Testis (tissue), 2 donors: ENCODE measurements at regions not wholly inside any gene's neighbourhood (a gene's known extent, or its start where the extent isn't known, plus 50 kb on each side); places are given as distances from the start of the nearest gene placed in this dataset.

Source experiments
- CTCF ChIP-seq, 3 experiments: fragments of 450-650 bp in 2 of 3; fragments of 200-600 bp in 1 of 3; sonication (generic) in 1 of 3; IDR thresholded peaks; one replicate each; pipeline ENCODE4 v1.5.1; 2016 to 2019; ENCODE audit warnings: antibody characterized with exemption in 3 of 3, mild to moderate bottlenecking in 2 of 3, moderate library complexity in 1 of 3
- POLR2A ChIP-seq: fragments of 450-650 bp; IDR thresholded peaks from one replicate; pipeline ENCODE4 v1.6.1; 2017; ENCODE audit warnings: antibody characterized with exemption, mild to moderate bottlenecking, moderate library complexity

GRCh38 chr1:91608876-91609275 is 108.2 kb downstream of the CDC7 start:
- no peak for TF ChIP-seq CTCF (IDR thresholded peaks at IDR 0.05)
- no peak for TF ChIP-seq POLR2A
